ENCODE measurements at regions not wholly inside any gene's neighbourhood (a gene's known extent, or its start where the extent isn't known, plus 50 kb on each side); places are given as distances from the start of the nearest gene placed in this dataset.

GRCh38 chr6:99022039-99022609 is 74.4 kb upstream of the FBXL4 start:
- H3K27me3 ChIP-seq (replicated peaks; ENCODE audit: insufficient read depth, low read depth, low read length, poor library complexity), result no peaks in the 10 kb centered on the region

GRCh38 chr6:99019381-99019780 is 71.6 kb upstream of the FBXL4 start:
- Histone ChIP-seq H3K9me3 (ENCODE audit: low read depth, low read length, poor library complexity, severe bottlenecking) (no peaks in the 10 kb centered on the region), H3K4me1 (ENCODE audit: insufficient read depth, low read length, poor library complexity, severe bottlenecking) (no peaks in the 10 kb centered on the region), H3K27me3 (replicated peaks; ENCODE audit: insufficient read depth, low read depth, low read length, poor library complexity) (no peaks in the 10 kb centered on the region), H3K4me3 (ENCODE audit: low read depth, low read length, poor library complexity, severe bottlenecking) (no peak overlapping the region), H3K27ac (ENCODE audit: low read depth, low read length, poor library complexity, severe bottlenecking) (no peak overlapping the region), H3K36me3 (ENCODE audit: insufficient read depth, low read length, poor library complexity, severe bottlenecking) (no peaks in the 10 kb centered on the region)
- no TSS peak for BruUV-seq (replicated peaks)
- intact Hi-C loops (cut with micrococcal nuclease; ENCODE audit: unreplicated experiment), result no loop called here
- no peak for TF ChIP-seq CTCF (conservative IDR thresholded peaks at IDR 0.05; ENCODE audit: low read depth, low read length)
- no peak for TF ChIP-seq EZH2 (IDR thresholded peaks at IDR 0.05; ENCODE audit: borderline replicate concordance, low read depth, low read length, poor library complexity, severe bottlenecking)
- ChIA-PET CTCF (no interaction called here), POLR2A (ENCODE audit: low non-redundant PET) (no interaction called here)
- DNase-seq (ENCODE audit: low spot score), result no peak

More at GRCh38 chr6:99022039-99022609, 74.4 kb upstream of the FBXL4 start:
- intact Hi-C loops (cut with micrococcal nuclease; ENCODE audit: unreplicated experiment), result no loop called here
- Histone ChIP-seq H3K36me3 (ENCODE audit: insufficient read depth, low read length, poor library complexity, severe bottlenecking) (no peaks in the 10 kb centered on the region), H3K4me1 (ENCODE audit: insufficient read depth, low read length, poor library complexity, severe bottlenecking) (no peaks in the 10 kb centered on the region), H3K27ac (ENCODE audit: low read depth, low read length, poor library complexity, severe bottlenecking) (no peak overlapping the region), H3K9me3 (ENCODE audit: low read depth, low read length, poor library complexity, severe bottlenecking) (no peaks in the 10 kb centered on the region), H3K4me3 (ENCODE audit: low read depth, low read length, poor library complexity, severe bottlenecking) (no peak overlapping the region)
- no TSS peak for BruUV-seq (replicated peaks)
- DNase-seq (ENCODE audit: low spot score), result no peak
- TF ChIP-seq EZH2 (IDR thresholded peaks at IDR 0.05; ENCODE audit: borderline replicate concordance, low read depth, low read length, poor library complexity, severe bottlenecking), result no peak
- TF ChIP-seq CTCF (conservative IDR thresholded peaks at IDR 0.05; ENCODE audit: low read depth, low read length), result no peak
- ChIA-PET CTCF (no interaction called here), POLR2A (ENCODE audit: low non-redundant PET) (no interaction called here)

GRCh38 chr6:99017150-99017549 is 69.4 kb upstream of the FBXL4 start:
- BruUV-seq (replicated peaks), result no TSS peak
- no peaks in the 10 kb centered on the region for H3K4me1 ChIP-seq (ENCODE audit: insufficient read depth, low read length, poor library complexity, severe bottlenecking)
- H3K4me3 ChIP-seq (ENCODE audit: low read depth, low read length, poor library complexity, severe bottlenecking), result no peak overlapping the region
- H3K27me3 ChIP-seq (replicated peaks; ENCODE audit: insufficient read depth, low read depth, low read length, poor library complexity), result no peaks in the 10 kb centered on the region
- H3K9me3 ChIP-seq (ENCODE audit: low read depth, low read length, poor library complexity, severe bottlenecking), result no peaks in the 10 kb centered on the region
- H3K36me3 ChIP-seq (ENCODE audit: insufficient read depth, low read length, poor library complexity, severe bottlenecking), result no peaks in the 10 kb centered on the region
- POLR2A ChIA-PET (ENCODE audit: low non-redundant PET), result no interaction called here
- intact Hi-C loops (cut with micrococcal nuclease; ENCODE audit: unreplicated experiment), result no loop called here
- H3K27ac ChIP-seq (ENCODE audit: low read depth, low read length, poor library complexity, severe bottlenecking), result no peak overlapping the region
- CTCF ChIA-PET, result no interaction called here
- DNase-seq (ENCODE audit: low spot score), result no peak
- TF ChIP-seq CTCF (conservative IDR thresholded peaks at IDR 0.05; ENCODE audit: low read depth, low read length), result no peak
- TF ChIP-seq EZH2 (IDR thresholded peaks at IDR 0.05; ENCODE audit: borderline replicate concordance, low read depth, low read length, poor library complexity, severe bottlenecking), result no peak

Data from A673 (cell line).